IPS DF 6.9 (cell line): ENCODE measurements at regions not wholly inside any gene's neighbourhood (a gene's known extent, or its start where the extent isn't known, plus 50 kb on each side); places are given as distances from the start of the nearest gene placed in this dataset.

Experiments
- DNase-seq: peaks from one replicate; pipeline ENCODE4 v3.0.0-alpha.2; 2013; ENCODE audit warnings: low read depth, low spot score
- H3K27ac ChIP-seq: one replicate; pipeline ENCODE4 v1.5.1; 2013; ENCODE audit warnings: low read length, control low read depth
- H3K27me3 ChIP-seq: 2 replicates; pipeline ENCODE4 v1.6.1; 2013; ENCODE audit warnings: mild to moderate bottlenecking, low read length; ENCODE audit not compliant: control insufficient read depth, insufficient read depth
- H3K36me3 ChIP-seq: 2 replicates; pipeline ENCODE4 v1.6.1; 2013; ENCODE audit warnings: low read length; ENCODE audit not compliant: control insufficient read depth, insufficient read depth
- H3K4me1 ChIP-seq: 2 replicates; pipeline ENCODE4 v1.6.1; 2013; ENCODE audit warnings: low read length; ENCODE audit not compliant: control insufficient read depth, insufficient read depth
- H3K4me3 ChIP-seq: 2 replicates; pipeline ENCODE4 v1.5.1; 2013; ENCODE audit warnings: mild to moderate bottlenecking, low read length
- H3K9me3 ChIP-seq: 2 replicates; pipeline ENCODE4 v1.6.1; 2013; ENCODE audit warnings: low read length, inconsistent platforms; ENCODE audit not compliant: control insufficient read depth, insufficient read depth
- WGBS: extraction: QIAGEN DNeasy Blood & Tissue Kit; methylation state at CpG from one replicate; pipeline ENCODE4 v1.1.7; 2013; ENCODE audit warnings: mixed read lengths, missing lambda C conversion rate; ENCODE audit not compliant: insufficient read length, insufficient coverage; 5-methylcytosine and 5-hydroxymethylcytosine counted together

DNA sequence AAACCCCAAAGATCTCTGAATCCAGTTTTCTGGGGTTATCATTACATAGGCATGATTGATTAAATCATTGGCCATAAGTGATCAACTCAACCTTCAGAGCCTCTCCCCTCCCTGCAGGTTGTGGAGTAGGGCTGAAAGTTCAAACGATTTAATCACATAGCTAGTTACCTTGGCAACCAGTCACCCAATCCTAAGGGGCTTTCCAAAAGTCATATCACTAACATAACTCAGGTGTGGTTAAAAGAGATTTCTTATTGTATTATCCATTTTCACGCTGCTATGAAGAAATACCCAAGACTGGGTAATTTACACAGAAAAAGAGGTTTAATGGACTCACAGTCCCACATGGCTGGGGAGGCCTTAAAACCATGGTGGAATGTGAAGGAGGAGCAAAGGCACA, 935.1 kb upstream of the SLC35B3 start:
- WGBS = no CpG with 5 or more reads among the region's 2 CpGs
- Histone ChIP-seq H3K27ac (no peak overlapping the region), H3K9me3 (no peaks in the 10 kb centered on the region), H3K4me1 (no peaks in the 10 kb centered on the region), H3K36me3 (no peaks in the 10 kb centered on the region), H3K4me3 (no peak overlapping the region), H3K27me3 (no peaks in the 10 kb centered on the region)
- no peak for DNase-seq

DNA sequence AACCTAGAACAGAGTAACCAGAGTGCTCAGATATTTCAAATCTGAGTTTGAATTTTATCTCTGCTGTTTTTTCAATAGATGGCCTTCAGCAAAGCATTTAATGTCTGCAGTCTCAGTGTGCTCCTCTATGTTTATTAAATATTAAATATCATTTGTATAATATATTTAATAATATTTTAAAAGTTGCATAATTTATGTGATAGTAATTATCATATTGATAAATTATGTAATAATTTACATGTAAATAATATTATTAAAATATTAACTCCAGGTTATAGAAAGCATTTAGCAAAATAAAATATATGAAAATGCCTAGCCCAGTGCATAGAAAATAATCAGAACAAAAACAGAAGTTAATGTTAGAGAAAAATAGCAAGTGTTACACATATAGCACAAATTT, 930.0 kb upstream of the SLC35B3 start:
- no peaks in the 10 kb centered on the region for H3K9me3 ChIP-seq
- no peak overlapping the region for H3K4me3 ChIP-seq
- no peak for DNase-seq
- no peaks in the 10 kb centered on the region for H3K36me3 ChIP-seq
- no peak overlapping the region for H3K27ac ChIP-seq
- H3K27me3 ChIP-seq = no peaks in the 10 kb centered on the region
- H3K4me1 ChIP-seq = no peaks in the 10 kb centered on the region

DNA sequence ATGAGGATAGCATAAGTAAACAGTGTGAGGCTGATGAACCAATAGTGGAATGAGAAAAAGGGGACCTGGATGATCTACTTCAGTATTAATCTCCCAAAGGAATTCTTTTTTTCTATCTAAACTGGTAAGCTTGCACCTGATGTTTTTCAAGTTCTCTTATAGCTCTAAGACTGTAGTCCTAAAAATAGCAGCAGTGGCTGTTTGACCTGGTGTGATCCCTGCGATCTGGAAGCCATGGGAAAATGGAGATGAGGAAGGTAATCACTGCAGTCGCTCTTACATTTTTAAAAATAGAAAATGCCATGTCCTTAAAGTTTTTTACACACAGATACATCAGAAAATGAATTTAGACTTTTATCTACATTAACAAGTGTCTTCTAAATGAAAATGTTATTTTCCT, 926.4 kb upstream of the SLC35B3 start:
- Histone ChIP-seq H3K9me3 (no peaks in the 10 kb centered on the region), H3K4me1 (no peaks in the 10 kb centered on the region), H3K27ac (no peak overlapping the region), H3K36me3 (no peaks in the 10 kb centered on the region), H3K27me3 (no peaks in the 10 kb centered on the region), H3K4me3 (no peak overlapping the region)
- no CpG with 5 or more reads among the region's 2 CpGs for WGBS
- DNase-seq = no peak

DNA sequence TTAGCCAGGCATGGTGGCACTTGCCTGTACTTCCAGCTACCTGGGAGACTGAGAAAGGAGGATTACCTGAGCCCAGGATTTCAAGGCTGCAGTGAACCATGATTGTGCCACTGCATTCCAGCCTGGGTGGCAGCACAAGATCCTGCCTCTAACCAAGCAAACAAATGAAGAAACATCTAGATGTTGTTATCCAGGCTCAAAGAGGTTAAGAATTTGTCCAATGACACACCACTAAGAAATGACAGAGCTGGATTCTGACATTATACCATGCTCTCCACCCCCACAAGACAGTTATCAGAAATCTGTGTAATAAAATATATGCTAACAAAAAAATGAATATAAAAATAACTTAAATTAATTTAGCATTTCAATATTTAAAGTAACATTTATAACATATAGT, 925.5 kb upstream of the SLC35B3 start:
- Histone ChIP-seq H3K36me3 (no peaks in the 10 kb centered on the region), H3K4me1 (no peaks in the 10 kb centered on the region), H3K27ac (no peak overlapping the region), H3K9me3 (no peaks in the 10 kb centered on the region), H3K27me3 (no peaks in the 10 kb centered on the region), H3K4me3 (no peak overlapping the region)
- DNase-seq = no peak

DNA sequence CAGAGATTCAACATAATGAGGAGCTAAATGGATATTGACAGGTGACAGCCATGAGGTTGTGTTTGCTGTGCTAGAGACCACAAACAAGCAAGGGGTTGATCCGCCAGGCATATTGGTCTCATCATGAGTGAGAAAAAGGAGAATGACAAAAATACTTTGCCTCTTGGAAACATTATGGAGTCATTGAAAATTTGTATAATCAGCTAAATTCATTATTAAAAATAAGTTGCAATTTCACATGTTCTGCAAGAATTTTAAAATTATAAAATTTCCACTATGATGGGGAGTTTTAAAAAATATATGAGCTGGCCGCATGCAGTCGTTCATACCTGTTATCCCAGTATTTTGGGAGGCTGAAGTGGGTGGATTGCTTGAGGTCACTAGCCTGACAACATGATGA, 912.3 kb upstream of the SLC35B3 start:
- DNase-seq = no peak
- Histone ChIP-seq H3K4me3 (no peak overlapping the region), H3K4me1 (peaks cover 2% of the 10 kb centered on the region), H3K36me3 (no peaks in the 10 kb centered on the region), H3K27ac (no peak overlapping the region), H3K9me3 (no peaks in the 10 kb centered on the region), H3K27me3 (no peaks in the 10 kb centered on the region)
- WGBS = no CpG with 5 or more reads among the region's 3 CpGs

DNA sequence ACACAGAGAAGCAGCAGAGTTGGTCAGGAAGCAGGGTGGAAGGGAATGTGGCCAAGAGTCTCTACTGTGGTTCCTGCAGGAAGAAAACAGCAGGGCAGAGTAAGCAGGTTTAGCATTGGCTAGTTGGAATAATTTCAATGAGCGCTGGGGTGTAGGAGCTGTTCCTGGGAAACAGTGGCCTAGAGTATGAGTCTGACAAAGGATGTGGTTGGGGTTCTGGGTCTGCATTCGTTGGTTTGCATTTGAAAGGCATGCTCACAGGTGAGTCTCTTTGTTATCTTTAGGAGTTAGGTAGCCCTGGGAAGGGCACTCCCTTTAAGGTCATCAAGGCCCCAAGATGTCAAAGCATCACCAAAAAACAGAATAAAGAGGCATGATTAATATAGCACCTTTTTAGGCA, 911.6 kb upstream of the SLC35B3 start:
- Histone ChIP-seq H3K36me3 (no peaks in the 10 kb centered on the region), H3K4me1 (peaks cover 2% of the 10 kb centered on the region), H3K27ac (no peak overlapping the region), H3K27me3 (no peaks in the 10 kb centered on the region), H3K9me3 (no peaks in the 10 kb centered on the region), H3K4me3 (no peak overlapping the region)
- no CpG with 5 or more reads among the region's 2 CpGs for WGBS
- DNase-seq = peak; percentile 9

DNA sequence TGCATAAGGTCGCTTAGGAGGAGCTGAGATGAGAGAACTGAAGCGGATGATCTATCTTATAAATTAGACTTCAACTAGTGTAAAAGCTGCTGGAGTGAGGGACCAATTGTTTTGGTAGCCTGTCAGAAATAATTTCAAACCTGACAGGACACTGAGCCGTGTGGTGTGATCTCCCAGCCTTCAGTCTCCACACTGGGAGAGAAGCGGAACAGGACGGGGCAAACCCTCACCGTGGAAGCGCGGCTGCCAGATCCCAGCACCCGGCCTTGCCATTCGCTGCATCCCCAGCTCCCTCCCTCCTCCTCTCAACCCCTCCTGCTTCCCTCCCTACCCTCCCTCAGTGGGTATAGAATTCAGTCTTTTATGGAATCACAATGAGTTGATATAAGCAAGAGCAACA, 900.1 kb upstream of the SLC35B3 start:
- H3K27me3 ChIP-seq = no peaks in the 10 kb centered on the region
- H3K9me3 ChIP-seq = no peaks in the 10 kb centered on the region
- H3K27ac ChIP-seq = no peak overlapping the region
- H3K36me3 ChIP-seq = no peaks in the 10 kb centered on the region
- no peak for DNase-seq
- H3K4me3 ChIP-seq = no peak overlapping the region
- no CpG with 5 or more reads among the region's 10 CpGs for WGBS
- H3K4me1 ChIP-seq = no peaks in the 10 kb centered on the region

DNA sequence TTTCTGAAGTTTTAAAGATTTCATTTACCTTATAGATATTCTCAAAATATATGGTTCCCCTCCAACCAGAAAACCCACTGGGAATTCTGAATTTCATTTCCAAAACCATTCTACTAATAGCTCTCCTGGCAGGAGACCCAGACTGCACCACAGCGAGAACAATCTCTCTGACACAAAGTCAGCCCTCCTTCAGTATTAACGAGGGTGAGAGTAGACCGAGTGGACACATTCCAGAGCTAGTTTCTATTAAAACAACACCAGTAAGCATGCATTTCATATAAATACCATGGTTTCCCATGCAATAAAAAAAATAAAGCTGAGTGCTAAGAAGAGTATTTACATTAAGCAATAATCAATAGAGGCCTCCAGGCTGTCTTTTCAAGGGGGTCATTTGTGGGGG, 899.6 kb upstream of the SLC35B3 start:
- no CpG with 5 or more reads among the region's 3 CpGs for WGBS
- Histone ChIP-seq H3K9me3 (no peaks in the 10 kb centered on the region), H3K27me3 (no peaks in the 10 kb centered on the region), H3K4me3 (no peak overlapping the region), H3K36me3 (no peaks in the 10 kb centered on the region), H3K4me1 (no peaks in the 10 kb centered on the region), H3K27ac (no peak overlapping the region)
- no peak for DNase-seq

DNA sequence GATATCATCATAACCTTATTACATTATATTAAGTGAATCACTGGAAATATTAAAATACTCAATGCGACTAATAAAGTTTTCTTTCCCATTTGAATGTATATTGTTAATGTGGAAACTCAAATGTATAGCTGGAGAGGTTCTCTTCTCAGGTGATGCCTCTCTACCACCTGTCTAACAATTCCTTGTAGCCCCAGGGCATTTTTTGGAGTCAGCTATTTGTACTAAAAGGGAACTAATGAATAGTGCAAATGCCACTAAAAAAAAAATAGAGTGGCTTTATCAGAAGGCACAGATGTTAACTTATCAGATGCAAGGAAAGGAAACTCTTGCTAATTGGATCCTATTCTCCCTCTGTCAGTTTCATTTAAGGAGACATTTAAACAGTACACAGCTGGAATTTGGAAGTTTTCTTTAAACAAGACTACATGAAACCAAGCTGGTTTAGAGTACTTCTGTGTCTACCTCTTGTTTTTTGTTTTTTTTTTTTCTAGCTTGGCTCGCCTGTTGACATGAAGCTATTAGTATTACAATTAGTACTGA, 897.0 kb upstream of the SLC35B3 start:
- Histone ChIP-seq H3K4me1 (no peaks in the 10 kb centered on the region), H3K27ac (no peak overlapping the region), H3K27me3 (no peaks in the 10 kb centered on the region), H3K36me3 (no peaks in the 10 kb centered on the region), H3K9me3 (no peaks in the 10 kb centered on the region), H3K4me3 (no peak overlapping the region)
- WGBS = no CpG with 5 or more reads among the region's 2 CpGs
- no peak for DNase-seq

DNA sequence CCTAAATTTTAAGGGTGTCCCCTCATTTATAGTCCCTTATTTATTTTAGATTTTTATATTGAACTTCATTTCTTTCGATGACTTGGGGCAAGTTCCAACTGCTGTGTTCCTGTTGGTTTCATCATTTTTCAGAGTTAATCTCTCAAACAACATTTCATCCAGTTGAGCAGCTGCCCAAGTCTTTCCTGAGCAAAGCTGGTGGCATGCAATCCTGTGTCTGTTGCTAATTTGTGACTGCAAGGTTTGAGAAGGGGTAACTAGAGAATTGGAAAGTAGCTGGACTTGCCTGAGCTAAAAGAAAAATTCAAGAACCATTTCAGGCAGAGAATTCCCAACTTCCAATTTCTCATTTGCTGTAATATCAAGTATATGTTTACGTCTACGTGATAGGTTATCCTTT, 881.5 kb upstream of the SLC35B3 start:
- no peak overlapping the region for H3K4me3 ChIP-seq
- no CpG with 5 or more reads among the region's 3 CpGs for WGBS
- no peaks in the 10 kb centered on the region for H3K27me3 ChIP-seq
- H3K9me3 ChIP-seq = no peaks in the 10 kb centered on the region
- DNase-seq = no peak
- no peak overlapping the region for H3K27ac ChIP-seq
- no peaks in the 10 kb centered on the region for H3K4me1 ChIP-seq
- H3K36me3 ChIP-seq = no peaks in the 10 kb centered on the region

DNA sequence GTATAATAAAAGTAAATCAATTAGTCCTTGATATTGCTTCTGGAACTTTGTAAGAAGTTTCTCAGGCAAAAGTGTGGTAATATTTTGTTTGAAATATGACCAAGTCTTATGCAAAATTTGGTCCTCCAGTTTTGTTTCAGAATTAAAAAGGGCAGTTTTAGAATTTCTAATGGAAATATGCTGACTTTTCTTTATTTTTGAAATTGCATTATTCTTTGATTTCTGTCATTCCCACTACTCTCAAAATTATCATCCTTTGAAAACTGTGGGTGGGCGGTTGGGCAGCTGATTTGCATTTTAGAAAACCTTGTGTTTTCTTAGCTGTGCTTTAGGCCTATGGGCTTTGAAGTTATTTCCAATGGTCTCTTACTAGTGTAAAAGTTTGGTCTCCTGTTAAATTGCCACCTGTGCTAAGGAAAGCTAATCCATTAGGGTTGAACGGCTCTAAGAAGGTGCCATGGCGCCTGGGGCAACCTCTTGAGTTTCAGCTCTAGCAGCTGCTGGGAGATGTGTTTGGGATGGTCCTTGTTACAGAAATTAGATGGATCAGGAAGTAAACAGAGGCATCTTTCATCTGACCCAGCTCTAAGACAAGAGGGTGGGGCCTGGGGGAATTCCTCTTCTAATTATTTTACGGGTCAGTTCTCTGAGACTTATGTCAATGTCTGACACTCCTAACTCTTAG, 880.8 kb upstream of the SLC35B3 start:
- no peak for DNase-seq
- Histone ChIP-seq H3K4me3 (no peak overlapping the region), H3K27me3 (no peaks in the 10 kb centered on the region), H3K9me3 (no peaks in the 10 kb centered on the region), H3K4me1 (no peaks in the 10 kb centered on the region), H3K27ac (no peak overlapping the region), H3K36me3 (no peaks in the 10 kb centered on the region)
- WGBS = no CpG with 5 or more reads among the region's 4 CpGs
